Neutrophil (primary cell): ENCODE measurements at regions not wholly inside any gene's neighbourhood (a gene's known extent, or its start where the extent isn't known, plus 50 kb on each side); places are given as distances from the start of the nearest gene placed in this dataset.

Source experiments
- H3K27ac ChIP-seq: fragments of 200-600 bp; sonication (generic); 2 replicates; pipeline ENCODE4 v1.5.1; 2016; ENCODE audit warnings: mild to moderate bottlenecking, moderate library complexity
- H3K27me3 ChIP-seq: fragments of 200-600 bp; sonication (generic); 2 replicates; pipeline ENCODE4 v1.6.0; 2016; ENCODE audit warnings: mild to moderate bottlenecking
- H3K36me3 ChIP-seq: fragments of 200-600 bp; sonication (generic); 2 replicates; pipeline ENCODE4 v1.5.1; 2017
- H3K4me1 ChIP-seq, 2 experiments: fragments of 200-600 bp in 1 of 2; sonication (generic) in 1 of 2; 1 replicate in 1 of 2; 2 replicates in 1 of 2; pipeline versions ENCODE4 v1.5.1 to v1.6.1; 2013 to 2016; ENCODE audit warnings: low read depth in 1 of 2, low read length in 1 of 2, mild to moderate bottlenecking in 1 of 2, moderate library complexity in 1 of 2; ENCODE audit not compliant: control insufficient read depth in 1 of 2, insufficient read depth in 1 of 2
- H3K4me3 ChIP-seq, 2 experiments: fragments of 200-600 bp in 1 of 2; sonication (generic) in 1 of 2; 1 replicate in 1 of 2; 2 replicates in 1 of 2; pipeline ENCODE4 v1.5.1; 2013 to 2016; ENCODE audit warnings: low read depth in 1 of 2, low read length in 1 of 2, mild to moderate bottlenecking in 1 of 2, moderate library complexity in 1 of 2
- H3K9me3 ChIP-seq: fragments of 200-600 bp; sonication (generic); 2 replicates; pipeline ENCODE4 v1.5.1; 2016
- CTCF ChIP-seq: fragments of 200-600 bp; sonication (generic); IDR thresholded peaks from 2 replicates; pipeline ENCODE4 v1.5.1; 2016; ENCODE audit warnings: antibody characterized with exemption

GRCh38 chr4:141569141-141569540 is 67.2 kb upstream of the IL15 start:
- Histone ChIP-seq H3K27ac (no peak overlapping the region), H3K9me3 (no peaks in the 10 kb centered on the region), H3K4me3 (no peak overlapping the region), H3K4me1 (no peaks in the 10 kb centered on the region), H3K36me3 (no peaks in the 10 kb centered on the region), H3K27me3 (no peaks in the 10 kb centered on the region)
- TF ChIP-seq CTCF, result no peak

- TF ChIP-seq CTCF, result no peak
- Histone ChIP-seq H3K9me3 (no peaks in the 10 kb centered on the region), H3K27ac (no peak overlapping the region), H3K4me1 (no peaks in the 10 kb centered on the region), H3K36me3 (no peaks in the 10 kb centered on the region), H3K4me3 (no peak overlapping the region), H3K27me3 (no peaks in the 10 kb centered on the region)
These were observed 66.1 kb upstream of the IL15 start for GRCh38 chr4:141570290-141570689.

GRCh38 chr4:141571362-141571761 is 65.0 kb upstream of the IL15 start:
- Histone ChIP-seq H3K27me3 (no peaks in the 10 kb centered on the region), H3K9me3 (no peaks in the 10 kb centered on the region)
- no peak for TF ChIP-seq CTCF

GRCh38 chr4:141571793-141572192 is 64.6 kb upstream of the IL15 start:
- Histone ChIP-seq H3K4me3 (no peak overlapping the region), H3K36me3 (no peaks in the 10 kb centered on the region)
- TF ChIP-seq CTCF, result no peak

More at GRCh38 chr4:141571362-141571761, 65.0 kb upstream of the IL15 start:
- Histone ChIP-seq H3K27ac (no peak overlapping the region), H3K36me3 (no peaks in the 10 kb centered on the region), H3K4me1 (no peaks in the 10 kb centered on the region), H3K4me3 (no peak overlapping the region)

GRCh38 chr4:141573678-141574077 is 62.7 kb upstream of the IL15 start:
- H3K4me3 ChIP-seq, result no peak overlapping the region
- no peaks in the 10 kb centered on the region for H3K4me1 ChIP-seq
- no peak for TF ChIP-seq CTCF

More at GRCh38 chr4:141571793-141572192, 64.6 kb upstream of the IL15 start:
- H3K27ac ChIP-seq, result no peak overlapping the region
- no peaks in the 10 kb centered on the region for H3K4me1 ChIP-seq
- no peaks in the 10 kb centered on the region for H3K9me3 ChIP-seq
- H3K27me3 ChIP-seq, result no peaks in the 10 kb centered on the region

GRCh38 chr4:141575884-141576283 is 60.5 kb upstream of the IL15 start:
- no peak overlapping the region for H3K4me3 ChIP-seq
- H3K9me3 ChIP-seq, result no peaks in the 10 kb centered on the region
- no peaks in the 10 kb centered on the region for H3K36me3 ChIP-seq
- H3K27ac ChIP-seq, result no peak overlapping the region
- no peaks in the 10 kb centered on the region for H3K27me3 ChIP-seq
- TF ChIP-seq CTCF, result no peak
- no peaks in the 10 kb centered on the region for H3K4me1 ChIP-seq

More at GRCh38 chr4:141573678-141574077, 62.7 kb upstream of the IL15 start:
- H3K36me3 ChIP-seq, result no peaks in the 10 kb centered on the region
- H3K9me3 ChIP-seq, result no peaks in the 10 kb centered on the region
- no peaks in the 10 kb centered on the region for H3K27me3 ChIP-seq
- H3K27ac ChIP-seq, result no peak overlapping the region
